Esophagus squamous epithelium (tissue), 5 donors: ENCODE measurements at regions not wholly inside any gene's neighbourhood (a gene's known extent, or its start where the extent isn't known, plus 50 kb on each side); places are given as distances from the start of the nearest gene placed in this dataset.
A peak's percentile ranks its signal among the peaks of the same experiment; 100 is the strongest.

ENCODE experiments used
- DNase-seq: peaks from one replicate; lab custom pipeline; 2025; lab: John Stamatoyannopoulos, UW
- H3K27ac ChIP-seq, 4 donors: fragments of 200-600 bp; sonication (generic); one replicate each; pipeline ENCODE4 v1.5.1; 2016 to 2019; ENCODE audit warnings: mild to moderate bottlenecking in 1 of 4
- H3K27me3 ChIP-seq, 4 donors: fragments of 200-600 bp; sonication (generic); 1 replicate in 3 of 4; 2 replicates in 1 of 4; pipeline versions ENCODE4 v1.5.1 to v1.6.0; 2017 to 2021; ENCODE audit warnings: antibody characterized with exemption in 1 of 4
- H3K36me3 ChIP-seq, 3 donors: fragments of 200-600 bp; sonication (generic); one replicate each; pipeline ENCODE4 v1.5.1; 2016 to 2019
- H3K4me1 ChIP-seq, 3 donors: fragments of 200-600 bp; sonication (generic); one replicate each; pipeline ENCODE4 v1.5.1; 2017 to 2019
- H3K4me3 ChIP-seq, 4 donors: fragments of 200-600 bp; sonication (generic); 1 replicate in 3 of 4; 2 replicates in 1 of 4; pipeline ENCODE4 v1.5.1; 2016 to 2019; ENCODE audit warnings: mild to moderate bottlenecking in 2 of 4, moderate library complexity in 1 of 4
- H3K9me3 ChIP-seq, 3 donors: fragments of 200-600 bp; sonication (generic); one replicate each; pipeline ENCODE4 v1.5.1; 2016 to 2019
- POLR2A ChIP-seq, 4 donors: fragments of 450-650 bp; IDR thresholded peaks; one replicate each; pipeline ENCODE4 v1.6.1; 2017; ENCODE audit warnings: antibody characterized with exemption in 4 of 4, mild to moderate bottlenecking in 4 of 4, moderate library complexity in 3 of 4
- WGBS, 2 donors: methylation state at CpG; one replicate each; pipeline ENCODE4 v1.1.5; 2018; 5-methylcytosine and 5-hydroxymethylcytosine counted together
- intact Hi-C: fragments of 100-400 bp; cut with DNase I; formaldehyde crosslinking; loops from one replicate; pipeline ENCODE4 v1.15.0; 2022
- TF ChIP-seq, protein P1 (sequence below), 6 experiments: fragments of 450-650 bp in 4 of 6; fragments of 200-600 bp in 2 of 6; sonication (generic) in 2 of 6; IDR thresholded peaks; one replicate each; pipeline ENCODE4 v1.5.1; 2016 to 2019; ENCODE audit warnings: antibody characterized with exemption in 6 of 6, mild to moderate bottlenecking in 4 of 6, moderate library complexity in 4 of 6
- donor health status: DM: yes; HTN: yes; CAD: no.

GRCh38 chr7:110442381-110442837, 648.5 kb upstream of the LRRN3 start:
- TF ChIP-seq, protein P1, sequence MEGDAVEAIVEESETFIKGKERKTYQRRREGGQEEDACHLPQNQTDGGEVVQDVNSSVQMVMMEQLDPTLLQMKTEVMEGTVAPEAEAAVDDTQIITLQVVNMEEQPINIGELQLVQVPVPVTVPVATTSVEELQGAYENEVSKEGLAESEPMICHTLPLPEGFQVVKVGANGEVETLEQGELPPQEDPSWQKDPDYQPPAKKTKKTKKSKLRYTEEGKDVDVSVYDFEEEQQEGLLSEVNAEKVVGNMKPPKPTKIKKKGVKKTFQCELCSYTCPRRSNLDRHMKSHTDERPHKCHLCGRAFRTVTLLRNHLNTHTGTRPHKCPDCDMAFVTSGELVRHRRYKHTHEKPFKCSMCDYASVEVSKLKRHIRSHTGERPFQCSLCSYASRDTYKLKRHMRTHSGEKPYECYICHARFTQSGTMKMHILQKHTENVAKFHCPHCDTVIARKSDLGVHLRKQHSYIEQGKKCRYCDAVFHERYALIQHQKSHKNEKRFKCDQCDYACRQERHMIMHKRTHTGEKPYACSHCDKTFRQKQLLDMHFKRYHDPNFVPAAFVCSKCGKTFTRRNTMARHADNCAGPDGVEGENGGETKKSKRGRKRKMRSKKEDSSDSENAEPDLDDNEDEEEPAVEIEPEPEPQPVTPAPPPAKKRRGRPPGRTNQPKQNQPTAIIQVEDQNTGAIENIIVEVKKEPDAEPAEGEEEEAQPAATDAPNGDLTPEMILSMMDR (IDR thresholded peaks at IDR 0.05), result peak in 1 of 6 experiments; percentile 33
- TF ChIP-seq POLR2A (IDR thresholded peaks at IDR 0.05), result no peak
- WGBS, 2 donors, result 56 to 58% methylated on average over 4 of the region's 4 CpGs
- Histone ChIP-seq H3K4me1 (no peaks in the 10 kb centered on the region), H3K27me3 (no peaks in the 10 kb centered on the region), H3K27ac (no peak overlapping the region), H3K36me3 (no peaks in the 10 kb centered on the region), H3K4me3 (no peak overlapping the region), H3K9me3 (no peaks in the 10 kb centered on the region)
- DNase-seq, result no peak
- intact Hi-C loops, result no loop called here

DNA sequence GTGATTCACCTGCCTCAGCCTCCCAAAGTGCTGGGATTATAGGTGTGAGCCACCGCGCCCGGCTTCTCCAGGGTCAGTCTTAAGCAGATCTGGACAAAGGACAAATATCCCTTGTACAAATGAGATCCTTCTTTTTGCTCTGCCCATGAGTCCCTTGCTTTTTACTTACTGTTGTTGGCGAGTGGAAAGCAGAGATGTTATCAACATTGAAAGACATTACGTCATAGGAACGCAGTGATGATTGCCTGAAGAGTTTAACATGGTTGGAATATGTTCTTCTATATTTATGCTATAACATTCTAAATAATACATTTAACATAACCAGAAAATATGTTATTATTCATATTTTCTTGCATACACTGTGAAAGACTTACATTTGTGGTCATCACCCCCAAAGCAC, 644.3 kb upstream of the LRRN3 start:
- Histone ChIP-seq H3K9me3 (no peaks in the 10 kb centered on the region), H3K4me1 (no peaks in the 10 kb centered on the region), H3K36me3 (no peaks in the 10 kb centered on the region), H3K4me3 (no peak overlapping the region), H3K27me3 (no peaks in the 10 kb centered on the region), H3K27ac (no peak overlapping the region)
- no peak for DNase-seq
- 89 to 93% methylated on average over 6 of the region's 6 CpGs for WGBS, 2 donors
- intact Hi-C loops, result no loop called here
- TF ChIP-seq POLR2A (IDR thresholded peaks at IDR 0.05), result no peak
- TF ChIP-seq, protein P1 (IDR thresholded peaks at IDR 0.05), result no peak

GRCh38 chr7:110448918-110449317, 642.0 kb upstream of the LRRN3 start:
- no peaks in the 10 kb centered on the region for H3K27me3 ChIP-seq
- no peak overlapping the region for H3K27ac ChIP-seq
- no peak overlapping the region for H3K4me3 ChIP-seq
- TF ChIP-seq POLR2A (IDR thresholded peaks at IDR 0.05), result no peak
- TF ChIP-seq, protein P1 (IDR thresholded peaks at IDR 0.05), result no peak
- DNase-seq, result no peak
- H3K9me3 ChIP-seq, result no peaks in the 10 kb centered on the region
- H3K4me1 ChIP-seq, result no peaks in the 10 kb centered on the region
- intact Hi-C loops, result no loop called here
- no peaks in the 10 kb centered on the region for H3K36me3 ChIP-seq

DNA sequence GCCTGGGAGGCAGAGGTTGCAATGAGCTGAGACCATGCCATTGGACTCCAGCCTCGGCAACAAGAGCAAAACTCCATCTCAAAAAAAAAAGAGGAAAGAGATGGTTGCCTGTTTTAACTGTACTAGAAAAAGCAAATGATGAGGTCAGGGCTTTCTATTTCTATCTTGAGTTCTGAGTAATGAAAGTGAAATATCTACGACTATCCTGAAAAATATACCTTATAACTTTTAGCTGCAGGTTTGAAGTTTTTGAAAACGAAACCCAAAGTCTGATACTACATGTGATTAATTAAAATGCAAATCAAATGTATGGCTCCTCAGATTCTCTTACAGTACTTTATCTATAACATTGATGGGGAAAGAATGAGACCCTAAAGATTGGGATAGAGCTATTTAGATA, 636.2 kb upstream of the LRRN3 start:
- H3K36me3 ChIP-seq, result no peaks in the 10 kb centered on the region
- WGBS, 2 donors, result 68 to 74% methylated on average over 3 of the region's 3 CpGs
- no peaks in the 10 kb centered on the region for H3K9me3 ChIP-seq
- H3K27me3 ChIP-seq, result no peaks in the 10 kb centered on the region
- intact Hi-C loops, result no loop called here
- no peak for TF ChIP-seq POLR2A (IDR thresholded peaks at IDR 0.05)
- TF ChIP-seq, protein P1 (IDR thresholded peaks at IDR 0.05), result no peak
- no peaks in the 10 kb centered on the region for H3K4me1 ChIP-seq
- no peak overlapping the region for H3K4me3 ChIP-seq
- no peak for DNase-seq
- no peak overlapping the region for H3K27ac ChIP-seq

GRCh38 chr7:110461621-110462020, 629.3 kb upstream of the LRRN3 start:
- Histone ChIP-seq H3K9me3 (no peaks in the 10 kb centered on the region), H3K36me3 (no peaks in the 10 kb centered on the region), H3K4me3 (no peak overlapping the region), H3K27ac (no peak overlapping the region), H3K27me3 (no peaks in the 10 kb centered on the region), H3K4me1 (no peaks in the 10 kb centered on the region)
- 38 to 63% methylated on average over 2 of the region's 2 CpGs for WGBS, 2 donors
- no peak for DNase-seq
- TF ChIP-seq, protein P1 (IDR thresholded peaks at IDR 0.05), result no peak
- intact Hi-C loops, result no loop called here
